ENCODE measurements at regions not wholly inside any gene's neighbourhood (a gene's known extent, or its start where the extent isn't known, plus 50 kb on each side); places are given as distances from the start of the nearest gene placed in this dataset.

GRCh38 chr3:86869566-86869965 is 121.4 kb downstream of the VGLL3 start:
- H3K4me3 ChIP-seq (replicated peaks in 1 of 4; ENCODE audit: control extremely low read depth in 1 of 4, insufficient read depth in 1 of 4, low read depth in 3 of 4, low read length in 4 of 4): no peak overlapping the region
- no peaks in the 10 kb centered on the region for H3K4me1 ChIP-seq (ENCODE audit: control insufficient read depth, extremely low read depth, insufficient read depth, low read length)
- no peak for TF ChIP-seq EZH2 (IDR thresholded peaks at IDR 0.05; ENCODE audit: low read length, missing control alignments)
- H3K9ac ChIP-seq (ENCODE audit: insufficient read depth, low read length): no peak overlapping the region
- DNase-seq (ENCODE audit: low read depth in 2 of 2): no peak
- no peaks in the 10 kb centered on the region for H3K9me3 ChIP-seq (ENCODE audit: control insufficient read depth, insufficient read depth, low read depth, low read length)
- H3K27ac ChIP-seq (ENCODE audit: insufficient read depth, low read length): no peak overlapping the region
- H3K36me3 ChIP-seq (ENCODE audit: control insufficient read depth, insufficient read depth, low read length): no peaks in the 10 kb centered on the region
- no peak overlapping the region for H2AFZ ChIP-seq (ENCODE audit: low read length)
- H3K79me2 ChIP-seq (ENCODE audit: control insufficient read depth, insufficient read depth, low read length): no peaks in the 10 kb centered on the region
- no peaks in the 10 kb centered on the region for H3K27me3 ChIP-seq (ENCODE audit: control insufficient read depth, insufficient read depth, low read length)
- no peak overlapping the region for H3K4me2 ChIP-seq (ENCODE audit: extremely low read depth, insufficient read depth, low read length)
- H4K20me1 ChIP-seq (ENCODE audit: control insufficient read depth, extremely low read depth, insufficient read depth, low read length): no peaks in the 10 kb centered on the region

GRCh38 chr3:86867982-86868381 is 123.0 kb downstream of the VGLL3 start:
- no peaks in the 10 kb centered on the region for H4K20me1 ChIP-seq (ENCODE audit: control insufficient read depth, extremely low read depth, insufficient read depth, low read length)
- no peaks in the 10 kb centered on the region for H3K27me3 ChIP-seq (ENCODE audit: control insufficient read depth, insufficient read depth, low read length)
- H3K27ac ChIP-seq (ENCODE audit: insufficient read depth, low read length): no peak overlapping the region
- no peak overlapping the region for H3K9ac ChIP-seq (ENCODE audit: insufficient read depth, low read length)
- no peaks in the 10 kb centered on the region for H3K9me3 ChIP-seq (ENCODE audit: control insufficient read depth, insufficient read depth, low read depth, low read length)
- H2AFZ ChIP-seq (ENCODE audit: low read length): no peak overlapping the region
- peak; percentile 60 to 83 for DNase-seq (ENCODE audit: low read depth in 2 of 2)
- no peaks in the 10 kb centered on the region for H3K36me3 ChIP-seq (ENCODE audit: control insufficient read depth, insufficient read depth, low read length)
- H3K4me2 ChIP-seq (ENCODE audit: extremely low read depth, insufficient read depth, low read length): no peak overlapping the region
- no peaks in the 10 kb centered on the region for H3K79me2 ChIP-seq (ENCODE audit: control insufficient read depth, insufficient read depth, low read length)
- H3K4me1 ChIP-seq (ENCODE audit: control insufficient read depth, extremely low read depth, insufficient read depth, low read length): no peaks in the 10 kb centered on the region
- H3K4me3 ChIP-seq (replicated peaks in 1 of 4; ENCODE audit: control extremely low read depth in 1 of 4, insufficient read depth in 1 of 4, low read depth in 3 of 4, low read length in 4 of 4): no peak overlapping the region
- TF ChIP-seq CTCF (conservative IDR thresholded peaks at IDR 0.05 in 1 of 2, IDR thresholded peaks at IDR 0.05 in 1 of 2; ENCODE audit: low read depth in 1 of 2, low read length in 2 of 2): no peak
- no peak for TF ChIP-seq EZH2 (IDR thresholded peaks at IDR 0.05; ENCODE audit: low read length, missing control alignments)

GRCh38 chr3:86865506-86865905 is 125.4 kb downstream of the VGLL3 start:
- H3K27me3 ChIP-seq (ENCODE audit: control insufficient read depth, insufficient read depth, low read length): no peaks in the 10 kb centered on the region
- H3K9me3 ChIP-seq (ENCODE audit: control insufficient read depth, insufficient read depth, low read depth, low read length): no peaks in the 10 kb centered on the region
- no peak overlapping the region for H3K4me3 ChIP-seq (replicated peaks in 1 of 4; ENCODE audit: control extremely low read depth in 1 of 4, insufficient read depth in 1 of 4, low read depth in 3 of 4, low read length in 4 of 4)
- no peak overlapping the region for H3K4me2 ChIP-seq (ENCODE audit: extremely low read depth, insufficient read depth, low read length)
- H3K79me2 ChIP-seq (ENCODE audit: control insufficient read depth, insufficient read depth, low read length): no peaks in the 10 kb centered on the region
- H3K27ac ChIP-seq (ENCODE audit: insufficient read depth, low read length): no peak overlapping the region
- no peaks in the 10 kb centered on the region for H3K4me1 ChIP-seq (ENCODE audit: control insufficient read depth, extremely low read depth, insufficient read depth, low read length)
- no peaks in the 10 kb centered on the region for H3K36me3 ChIP-seq (ENCODE audit: control insufficient read depth, insufficient read depth, low read length)
- DNase-seq (ENCODE audit: low read depth in 2 of 2): peak in 1 of 2 donors; percentile 78
- no peak for TF ChIP-seq CTCF (conservative IDR thresholded peaks at IDR 0.05 in 1 of 2, IDR thresholded peaks at IDR 0.05 in 1 of 2; ENCODE audit: low read depth in 1 of 2, low read length in 2 of 2)
- no peak for TF ChIP-seq EZH2 (IDR thresholded peaks at IDR 0.05; ENCODE audit: low read length, missing control alignments)
- no peak overlapping the region for H3K9ac ChIP-seq (ENCODE audit: insufficient read depth, low read length)
- no peaks in the 10 kb centered on the region for H4K20me1 ChIP-seq (ENCODE audit: control insufficient read depth, extremely low read depth, insufficient read depth, low read length)
- H2AFZ ChIP-seq (ENCODE audit: low read length): no peak overlapping the region
